ENCODE measurements at regions not wholly inside any gene's neighbourhood (a gene's known extent, or its start where the extent isn't known, plus 50 kb on each side); places are given as distances from the start of the nearest gene placed in this dataset.

DNA sequence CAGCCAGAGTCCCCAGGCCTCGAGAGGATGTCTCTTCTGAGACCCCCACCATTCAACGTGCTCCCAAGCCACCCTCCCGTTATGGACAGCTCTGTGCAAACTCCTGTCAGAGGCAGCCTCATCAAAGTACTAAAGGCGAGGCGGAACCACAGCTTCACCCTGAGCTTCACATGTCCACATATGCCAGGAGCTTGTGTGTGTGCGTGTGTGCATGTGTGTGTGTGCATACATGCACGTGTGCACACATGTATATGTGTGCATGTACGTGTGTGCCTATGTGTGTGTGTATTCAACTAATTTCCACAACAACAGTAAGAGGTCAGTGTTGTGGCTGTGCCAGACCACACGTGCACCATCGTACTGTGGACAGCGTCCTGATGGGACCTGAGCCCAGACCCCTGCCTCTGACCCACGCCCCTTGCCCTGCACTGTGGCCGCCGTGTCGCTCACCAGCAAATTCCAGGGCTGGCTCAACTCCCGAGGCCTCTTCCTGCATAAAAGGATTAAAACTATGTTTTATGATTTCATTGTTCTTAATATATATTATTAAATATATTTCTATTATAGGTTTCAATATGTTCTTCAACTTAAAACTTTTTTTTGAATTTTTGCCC lies 444.8 kb downstream of the EIPR1 start:
- no peak for TF ChIP-seq POLR2A (IDR thresholded peaks at IDR 0.05)
- TF ChIP-seq, protein P1, sequence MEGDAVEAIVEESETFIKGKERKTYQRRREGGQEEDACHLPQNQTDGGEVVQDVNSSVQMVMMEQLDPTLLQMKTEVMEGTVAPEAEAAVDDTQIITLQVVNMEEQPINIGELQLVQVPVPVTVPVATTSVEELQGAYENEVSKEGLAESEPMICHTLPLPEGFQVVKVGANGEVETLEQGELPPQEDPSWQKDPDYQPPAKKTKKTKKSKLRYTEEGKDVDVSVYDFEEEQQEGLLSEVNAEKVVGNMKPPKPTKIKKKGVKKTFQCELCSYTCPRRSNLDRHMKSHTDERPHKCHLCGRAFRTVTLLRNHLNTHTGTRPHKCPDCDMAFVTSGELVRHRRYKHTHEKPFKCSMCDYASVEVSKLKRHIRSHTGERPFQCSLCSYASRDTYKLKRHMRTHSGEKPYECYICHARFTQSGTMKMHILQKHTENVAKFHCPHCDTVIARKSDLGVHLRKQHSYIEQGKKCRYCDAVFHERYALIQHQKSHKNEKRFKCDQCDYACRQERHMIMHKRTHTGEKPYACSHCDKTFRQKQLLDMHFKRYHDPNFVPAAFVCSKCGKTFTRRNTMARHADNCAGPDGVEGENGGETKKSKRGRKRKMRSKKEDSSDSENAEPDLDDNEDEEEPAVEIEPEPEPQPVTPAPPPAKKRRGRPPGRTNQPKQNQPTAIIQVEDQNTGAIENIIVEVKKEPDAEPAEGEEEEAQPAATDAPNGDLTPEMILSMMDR (IDR thresholded peaks at IDR 0.05), result no peak

Measured in right lobe of liver (tissue), 4 donors.